ENCODE measurements at regions not wholly inside any gene's neighbourhood (a gene's known extent, or its start where the extent isn't known, plus 50 kb on each side); places are given as distances from the start of the nearest gene placed in this dataset.
"Not testable (repeated sequence)": the region's sequence is repeated elsewhere in the genome, so short reads cannot be mapped to it uniquely, and the experiment has no call there.

GRCh38 chr6:79431537-79431933 is 105.7 kb downstream of the LCA5 start:
- no peak for DNase-seq

GRCh38 chr6:79430913-79431536 is 106.2 kb downstream of the LCA5 start:
- DNase-seq: no peak

DNA sequence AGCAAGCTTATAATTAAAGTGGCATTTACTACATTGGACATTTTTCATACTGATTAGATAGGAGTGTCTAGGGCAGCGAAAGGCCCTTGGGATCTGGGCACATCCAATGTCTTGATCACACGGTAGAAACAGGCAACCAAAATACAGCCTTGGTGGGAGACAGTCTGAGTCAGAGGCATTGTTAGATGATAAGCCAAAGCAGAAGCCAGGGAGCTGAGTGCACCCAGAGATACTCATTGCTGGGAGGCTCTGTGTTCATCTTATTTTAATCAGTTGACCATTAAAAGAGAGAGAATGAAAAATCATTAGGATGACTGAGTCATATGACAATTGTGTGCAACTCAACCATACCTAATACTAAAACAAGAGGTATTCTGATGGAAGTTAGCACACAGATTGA is 109.5 kb downstream of the LCA5 start:
- no peak for DNase-seq

- no peak for DNase-seq
Observed at GRCh38 chr6:79426625-79427278, 110.5 kb downstream of the LCA5 start.

GRCh38 chr6:79425589-79426311 is 111.5 kb downstream of the LCA5 start:
- peak in 1 of 2 experiments; percentile 4 for DNase-seq

DNA sequence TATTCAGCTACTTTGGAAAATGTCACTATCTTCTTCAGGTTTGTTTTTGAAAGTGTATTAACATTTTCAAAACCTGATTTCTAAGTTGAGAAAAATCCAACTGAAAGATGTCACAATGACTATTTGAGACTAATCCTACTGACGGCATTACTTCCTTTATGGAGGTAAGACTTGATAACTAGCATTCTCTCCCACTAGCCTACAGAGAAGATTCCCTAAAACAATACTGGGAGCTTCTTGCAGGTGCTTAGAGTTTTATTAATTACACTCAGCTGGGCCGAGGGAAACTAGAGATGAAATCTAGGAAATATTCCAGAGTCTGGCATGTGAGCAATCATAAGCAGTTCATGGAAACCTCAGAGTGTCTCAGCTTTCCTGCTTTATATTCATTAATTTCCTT is 114.0 kb downstream of the LCA5 start:
- DNase-seq: no peak

- DNase-seq: no peak
Observed at GRCh38 chr6:79422666-79423065, 114.6 kb downstream of the LCA5 start.

GRCh38 chr6:79421707-79422484 is 115.3 kb downstream of the LCA5 start:
- peak; percentile 88 to 90 for DNase-seq

GRCh38 chr6:79421001-79421411 is 116.2 kb downstream of the LCA5 start:
- no peak for DNase-seq

GRCh38 chr6:79420054-79420453 is 117.2 kb downstream of the LCA5 start:
- no peak for DNase-seq

- no peak for DNase-seq
Observed at GRCh38 chr6:79416931-79417330, 120.3 kb downstream of the LCA5 start.

DNA sequence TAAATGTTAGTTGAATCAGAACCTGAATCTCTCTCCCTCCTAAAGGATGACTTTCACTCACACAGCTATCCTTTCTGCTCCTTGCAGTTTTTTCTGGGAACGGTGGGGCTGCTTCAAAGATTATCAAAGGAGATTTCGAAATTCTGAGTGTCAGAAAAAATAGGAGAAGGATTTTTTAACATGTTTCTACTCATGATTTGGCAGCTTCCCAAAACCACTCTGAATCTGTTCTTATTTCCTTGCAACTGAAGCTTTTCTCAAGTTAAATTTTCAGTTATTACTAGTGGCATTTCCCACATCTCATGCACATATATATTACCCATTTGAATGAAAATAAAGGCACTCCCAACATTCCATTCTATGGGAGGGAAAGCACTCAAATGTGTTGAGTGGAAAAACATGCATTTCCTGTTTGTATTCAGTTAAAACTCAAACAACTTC is 123.6 kb downstream of the LCA5 start:
- no peak for DNase-seq

GRCh38 chr6:79410806-79411205 is 126.4 kb downstream of the LCA5 start:
- no peak for DNase-seq

GRCh38 chr6:79408256-79408974 is 128.8 kb downstream of the LCA5 start:
- DNase-seq: no peak

DNA sequence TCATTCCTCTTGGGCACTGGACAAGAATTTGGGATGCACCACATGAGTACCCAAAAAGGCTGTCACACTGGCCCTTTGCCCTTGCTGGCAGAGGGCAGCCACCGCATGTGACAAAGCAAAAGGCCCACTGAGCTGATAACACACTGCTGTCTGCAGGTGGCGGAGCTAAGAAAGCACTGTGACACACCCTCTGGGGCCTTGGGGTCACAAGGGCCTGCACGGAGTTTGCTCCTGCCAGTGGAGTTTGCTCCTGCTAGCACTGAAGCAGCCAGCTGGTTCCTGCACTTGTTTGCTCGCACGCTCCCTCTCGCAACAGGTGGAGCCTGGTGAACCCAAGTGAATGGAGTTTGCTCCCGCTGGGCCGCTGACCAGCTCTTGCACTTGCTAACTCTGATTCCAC is 132.6 kb downstream of the LCA5 start:
- no peak for DNase-seq

DNA sequence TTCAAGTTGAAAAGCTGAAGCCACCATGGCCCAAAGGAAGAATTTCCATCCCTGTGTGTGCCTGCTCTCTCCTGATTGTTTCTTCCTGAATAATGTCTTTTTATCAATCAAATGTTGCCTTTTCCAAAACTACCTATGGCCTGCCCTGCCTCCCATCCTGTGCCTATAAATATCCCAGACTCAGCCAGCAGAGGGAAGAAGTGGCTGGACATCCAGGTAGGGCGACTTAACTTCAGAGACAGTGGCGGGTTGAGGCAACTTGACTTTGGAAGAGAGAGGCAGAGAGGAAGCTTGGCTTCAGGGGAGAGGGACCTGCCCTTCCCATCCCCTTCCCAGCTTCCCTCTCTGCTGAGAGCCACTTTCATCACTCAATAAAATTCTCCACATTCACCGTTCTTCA is 133.0 kb downstream of the LCA5 start:
- no peak for DNase-seq

DNA sequence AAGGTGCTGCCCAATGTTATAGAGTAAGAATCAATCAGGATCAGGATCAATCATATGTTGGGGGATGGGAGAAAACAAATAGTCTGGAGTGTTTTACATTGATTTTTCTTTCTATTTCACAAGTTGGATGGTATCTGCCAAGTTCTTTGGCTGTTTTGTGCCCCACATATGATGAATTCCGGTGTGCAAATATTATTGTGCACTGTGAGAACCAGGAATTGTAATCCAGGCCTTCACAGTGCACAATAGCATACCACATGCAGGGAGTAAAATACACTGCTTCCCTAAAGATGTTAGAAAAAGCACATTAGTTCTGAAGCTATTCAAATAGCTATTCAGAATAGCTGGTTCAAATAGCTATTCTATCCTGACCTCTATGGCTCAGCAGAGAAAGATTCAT is 133.7 kb downstream of the LCA5 start:
- DNase-seq: no peak

- DNase-seq: no peak
Observed at GRCh38 chr6:79403086-79403485, 134.1 kb downstream of the LCA5 start.

- DNase-seq: no peak
Observed at GRCh38 chr6:79399499-79399898, 137.7 kb downstream of the LCA5 start.

GRCh38 chr6:79398617-79399016 is 138.6 kb downstream of the LCA5 start:
- not testable (repeated sequence) for DNase-seq

DNA sequence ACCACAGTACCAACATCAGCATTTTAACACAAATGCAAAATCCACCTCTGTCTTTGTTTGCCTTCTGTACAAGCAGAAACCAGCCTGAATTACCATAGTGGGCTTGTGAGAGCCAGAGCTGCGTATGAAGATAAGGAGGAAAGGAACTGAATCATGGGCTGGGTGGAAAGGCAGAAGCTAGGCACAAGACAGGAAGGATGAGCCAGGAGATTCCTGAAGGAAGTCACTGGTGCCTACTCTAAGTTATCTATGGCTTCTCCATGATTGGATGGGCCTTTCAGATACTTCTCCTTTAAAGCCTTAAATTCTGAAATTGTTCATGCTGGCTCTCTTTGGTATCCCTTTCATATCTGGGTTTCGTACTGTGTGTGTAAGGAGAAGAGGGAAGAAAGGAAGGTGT is 140.6 kb downstream of the LCA5 start:
- DNase-seq: no peak

DNA sequence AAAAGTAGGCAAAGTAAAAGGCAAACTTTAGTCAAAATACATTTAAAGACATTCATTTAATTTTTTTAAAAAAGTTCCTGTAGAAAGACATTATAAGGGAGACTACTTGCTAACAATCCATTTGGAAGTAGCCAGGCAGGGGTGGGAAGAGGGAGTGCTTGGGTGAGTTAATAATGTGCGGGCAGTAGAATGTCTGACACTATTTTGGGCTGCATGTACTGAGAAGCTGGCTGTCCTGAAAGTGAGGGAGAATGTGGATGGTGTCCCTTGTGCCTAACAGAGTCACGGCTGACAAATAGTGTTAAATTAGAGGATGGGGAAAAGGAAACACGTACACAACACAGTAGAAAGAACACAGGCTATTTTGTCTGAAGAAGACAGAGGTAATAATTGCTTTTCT is 142.5 kb downstream of the LCA5 start:
- DNase-seq: no peak

- DNase-seq: no peak
Observed at GRCh38 chr6:79392094-79392493, 145.1 kb downstream of the LCA5 start.
